Stimulated activated CD4-positive, alpha-beta T cell treated with anti-CD3 and anti-CD28 coated beads, Interleukin-2, amount 100 ng/mL, for 48 hours (primary cell): ENCODE measurements at regions not wholly inside any gene's neighbourhood (a gene's known extent, or its start where the extent isn't known, plus 50 kb on each side); places are given as distances from the start of the nearest gene placed in this dataset.

Experiments
- DNase-seq, 2 donors: peaks; one replicate each; pipeline ENCODE4 v3.0.0-alpha.2; 2020

DNA sequence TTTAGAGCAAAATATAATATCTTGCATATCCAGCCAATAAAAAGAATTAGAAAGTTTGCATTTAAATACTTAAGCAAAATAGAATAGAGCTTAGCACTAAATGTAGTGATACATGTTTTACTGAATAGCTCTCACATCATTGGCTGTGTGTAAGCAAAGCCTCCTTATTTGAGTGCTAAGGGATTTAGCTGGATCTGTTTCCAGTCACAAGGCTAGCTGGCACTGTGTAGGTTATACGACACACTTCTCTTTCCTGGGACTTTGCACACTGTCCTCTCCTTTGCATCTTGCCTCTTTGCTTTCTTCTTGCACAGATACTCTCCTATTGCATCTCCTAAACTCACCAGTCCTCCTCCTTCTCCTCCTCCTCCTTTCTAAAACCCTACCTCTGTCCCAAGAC, 423.8 kb downstream of the KLF5 start:
- DNase-seq, result no peak

DNA sequence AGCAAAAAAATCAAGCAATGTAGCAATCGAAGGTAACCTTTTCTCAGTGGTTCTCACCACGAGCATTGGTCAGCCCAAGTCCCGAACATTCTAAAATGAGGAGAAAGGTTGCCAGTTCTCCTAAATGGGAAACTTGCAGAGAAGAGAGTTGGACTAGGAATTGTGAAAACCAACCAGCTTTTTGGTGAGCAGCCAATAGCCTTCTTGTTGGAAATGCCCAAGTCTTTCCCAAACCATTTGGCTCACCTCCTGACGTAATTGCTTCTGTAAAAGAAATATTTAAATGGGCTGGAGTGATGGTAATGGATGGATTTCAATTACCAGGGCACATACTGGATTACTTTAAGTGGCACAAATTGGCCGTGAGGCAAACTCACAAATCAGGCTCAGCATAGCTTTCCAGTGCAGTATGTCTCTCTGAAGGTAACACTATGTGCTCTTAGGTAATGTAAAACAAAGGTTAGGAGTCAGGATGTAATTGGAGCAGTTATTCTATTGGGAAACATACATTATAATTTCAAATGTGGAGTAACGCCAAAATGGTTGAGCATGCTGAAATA, 423.2 kb downstream of the KLF5 start:
- no peak for DNase-seq

DNA sequence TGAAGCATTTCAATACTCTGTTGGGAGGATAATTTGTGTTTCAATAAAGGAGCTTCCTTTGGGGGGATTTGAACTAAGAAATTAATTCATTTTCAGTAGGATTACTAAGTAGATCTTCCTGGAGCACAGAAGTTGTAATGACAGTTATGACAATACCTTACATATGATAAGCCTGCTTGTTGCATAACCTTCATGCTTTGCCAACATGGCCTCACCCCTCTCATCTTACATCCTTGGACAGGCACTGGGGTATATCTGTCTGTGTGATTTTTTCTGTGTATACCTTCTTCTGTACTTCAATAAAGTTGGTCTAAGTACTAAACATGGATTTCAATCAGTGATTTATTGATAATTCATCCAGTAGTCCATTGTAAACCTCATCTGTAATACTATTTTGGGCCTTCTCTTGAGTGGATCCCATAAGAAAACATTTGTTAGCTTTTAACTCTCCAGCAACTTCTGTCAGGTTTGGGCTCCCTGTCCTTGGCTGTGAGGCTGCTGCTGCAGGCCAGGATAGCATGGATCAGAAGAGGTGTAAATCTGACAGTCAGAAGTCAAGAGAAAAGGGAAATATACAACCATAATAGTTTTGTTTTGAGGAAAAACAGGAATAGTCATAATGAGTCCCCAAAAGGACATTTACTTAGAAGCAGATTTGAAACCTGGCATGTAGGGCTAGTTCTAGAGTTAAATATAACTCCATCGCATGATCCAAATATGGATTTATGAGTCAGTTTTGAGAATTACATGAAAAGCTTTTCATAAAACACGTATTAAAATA, 422.2 kb downstream of the KLF5 start:
- DNase-seq, result no peak

DNA sequence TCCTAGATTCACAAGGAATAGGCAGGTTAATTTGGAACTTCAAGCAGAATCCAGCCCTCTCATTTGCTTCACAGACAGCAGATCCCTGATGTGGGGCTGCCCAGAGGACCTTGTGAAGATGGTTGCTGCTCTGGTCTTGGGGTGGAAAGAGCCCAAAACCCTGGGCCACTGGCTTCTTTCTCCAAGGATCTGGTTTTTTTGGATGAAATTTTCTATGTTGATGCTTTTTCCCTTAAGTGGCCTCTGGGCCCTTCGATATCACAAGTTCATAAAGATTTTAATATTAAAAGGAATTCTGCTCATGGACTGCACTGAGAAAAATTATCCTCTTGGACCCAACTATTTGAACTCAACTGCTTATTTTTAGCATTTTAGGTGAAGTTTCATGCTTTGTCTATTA, 421.1 kb downstream of the KLF5 start:
- no peak for DNase-seq

DNA sequence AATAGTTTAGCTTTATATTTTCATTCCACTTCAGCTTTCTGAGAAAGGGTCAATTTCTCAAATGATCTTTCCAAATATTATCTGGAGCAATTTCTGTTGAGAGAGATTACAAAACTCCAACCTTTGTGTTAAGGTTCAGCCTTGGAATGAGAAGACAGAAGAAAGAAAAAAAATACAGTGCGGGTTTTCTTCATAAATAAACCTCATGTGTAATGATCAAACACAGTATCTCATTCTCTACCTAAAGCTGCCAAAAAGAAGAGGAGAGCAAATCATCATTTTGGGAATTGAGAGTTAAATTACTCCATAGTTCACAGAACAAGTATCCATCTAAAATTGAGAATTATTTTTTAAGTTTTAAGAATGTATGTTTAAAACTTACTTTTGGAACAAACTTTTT, 420.5 kb downstream of the KLF5 start:
- DNase-seq, result no peak

DNA sequence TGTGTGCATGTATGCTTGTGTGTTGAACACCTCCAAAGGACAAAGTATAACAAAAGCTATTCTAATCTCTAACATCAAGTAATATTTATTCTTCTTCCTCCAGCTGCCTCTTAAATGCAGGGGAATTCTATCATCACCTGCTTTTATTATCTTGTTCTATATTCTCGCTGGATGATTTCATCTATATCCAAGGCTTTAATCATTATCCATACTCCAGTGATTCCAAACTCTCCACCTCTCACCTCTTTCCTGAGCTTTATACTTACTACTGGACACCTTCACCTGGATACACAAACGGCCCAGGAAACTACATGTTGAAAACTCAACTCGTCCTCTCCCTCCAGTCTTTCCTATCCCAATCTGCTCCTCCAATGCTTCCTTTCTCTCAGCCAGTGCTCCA, 418.6 kb downstream of the KLF5 start:
- no peak for DNase-seq

DNA sequence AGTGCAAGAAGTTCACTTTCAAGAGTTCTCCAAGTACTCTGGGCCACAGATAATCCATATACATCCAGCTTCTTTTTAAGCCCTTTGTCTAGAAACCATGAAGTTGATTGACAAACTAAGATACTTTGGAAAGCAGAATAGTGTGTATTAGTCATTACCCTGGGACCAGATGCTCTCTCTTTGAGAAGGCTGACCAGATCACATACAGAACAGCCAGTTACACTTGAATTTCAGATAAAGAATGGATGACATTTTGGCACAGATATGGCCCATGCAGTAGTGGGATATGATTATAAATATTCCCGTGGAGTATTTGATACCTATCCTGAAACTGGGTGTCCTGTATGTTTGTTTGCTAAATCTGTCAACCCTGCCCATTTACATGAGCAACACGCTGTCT, 414.2 kb downstream of the KLF5 start:
- no peak for DNase-seq

DNA sequence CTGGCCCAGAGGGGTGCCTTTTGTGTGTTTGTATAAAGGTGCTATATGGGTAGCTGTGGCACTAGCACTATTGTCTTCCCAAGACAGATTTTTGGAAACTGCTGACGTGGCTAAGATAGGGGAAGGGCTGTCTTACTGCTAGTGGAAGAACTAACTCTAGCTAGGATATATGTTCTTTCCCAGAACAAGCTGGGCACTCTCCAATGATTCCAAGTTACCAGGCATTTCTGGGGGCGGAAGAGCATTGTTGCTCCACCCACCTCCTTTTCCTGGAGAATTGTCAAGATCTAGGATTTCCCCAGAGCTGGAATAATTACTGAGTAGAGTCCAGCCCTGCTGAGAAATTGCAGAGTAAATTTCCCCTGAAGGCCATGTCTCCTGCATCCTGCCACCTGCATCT, 408.3 kb downstream of the KLF5 start:
- DNase-seq, result no peak

DNA sequence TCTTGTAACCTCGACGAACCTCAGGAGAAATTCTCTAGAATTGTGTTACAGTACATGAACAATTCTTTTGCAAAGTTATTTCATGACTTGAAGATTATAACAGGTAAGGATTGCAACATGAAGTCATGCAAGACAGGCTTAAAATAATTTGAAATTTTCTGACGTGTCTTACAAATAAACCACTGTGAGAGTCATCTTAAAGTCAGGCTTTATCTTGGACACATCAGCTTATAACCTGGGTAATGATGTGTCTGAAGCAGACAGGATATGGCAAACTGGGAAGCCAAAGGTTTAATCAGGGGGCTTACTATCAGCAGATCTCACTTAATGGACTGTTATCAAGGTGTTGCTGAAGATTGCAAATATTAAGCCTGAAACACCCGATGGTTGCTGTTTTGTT, 407.8 kb downstream of the KLF5 start:
- no peak for DNase-seq

DNA sequence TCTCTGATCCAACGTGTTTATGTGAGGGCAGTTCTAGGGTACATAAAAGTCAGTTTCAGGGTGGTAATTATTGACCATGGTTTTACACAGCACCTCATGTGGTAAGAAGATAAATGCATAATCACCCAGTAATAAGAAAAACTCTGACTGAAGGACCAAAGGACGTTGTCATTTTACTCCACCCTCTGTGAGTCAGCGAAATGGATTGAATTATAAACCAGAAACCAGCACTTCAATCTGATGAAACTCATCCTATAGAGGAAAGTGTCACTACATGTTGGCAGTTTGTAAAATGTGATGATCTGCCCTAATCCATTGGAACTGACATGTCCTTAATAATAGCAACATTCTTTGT, 406.8 kb downstream of the KLF5 start:
- DNase-seq, result no peak

DNA sequence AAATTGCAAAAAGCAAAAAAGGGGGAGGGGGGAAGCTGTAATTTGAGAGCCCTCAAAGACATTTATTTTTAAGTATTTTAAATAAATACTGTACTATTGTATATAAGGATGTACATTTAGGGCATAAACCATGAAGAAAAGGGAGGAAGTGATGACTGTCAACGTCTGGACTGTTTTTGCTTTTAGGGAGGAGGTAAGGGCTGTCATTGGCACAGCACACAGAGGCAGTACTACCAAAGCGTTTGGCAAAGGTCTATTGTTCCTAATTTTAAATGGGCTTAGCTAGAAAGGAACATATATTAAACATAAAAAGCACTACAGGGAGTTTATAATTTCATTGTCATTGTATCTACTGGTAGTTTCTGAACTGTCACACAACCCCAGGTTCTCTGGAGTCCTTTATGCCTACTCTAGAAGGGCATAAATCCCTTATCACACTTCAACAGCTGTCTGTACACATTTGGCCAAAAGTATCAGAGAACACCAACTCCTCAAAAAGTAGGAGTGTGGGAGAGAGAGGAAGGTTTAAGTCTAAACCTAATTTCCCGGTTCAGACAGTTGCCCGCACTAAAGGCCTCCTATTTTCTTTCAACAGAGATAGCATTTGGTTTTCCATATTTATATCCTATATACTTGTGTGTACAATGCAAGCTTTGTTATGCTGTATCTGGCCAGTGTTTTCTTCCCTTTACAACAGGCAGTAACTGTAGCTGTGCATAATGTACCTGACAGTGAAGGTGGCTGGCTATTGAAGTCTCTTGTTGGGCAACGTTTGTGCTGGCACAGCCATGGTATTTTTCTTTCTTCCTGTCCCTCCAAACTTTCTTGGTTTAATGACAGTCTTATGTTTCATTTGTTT, 406.2 kb downstream of the KLF5 start:
- DNase-seq, result no peak

DNA sequence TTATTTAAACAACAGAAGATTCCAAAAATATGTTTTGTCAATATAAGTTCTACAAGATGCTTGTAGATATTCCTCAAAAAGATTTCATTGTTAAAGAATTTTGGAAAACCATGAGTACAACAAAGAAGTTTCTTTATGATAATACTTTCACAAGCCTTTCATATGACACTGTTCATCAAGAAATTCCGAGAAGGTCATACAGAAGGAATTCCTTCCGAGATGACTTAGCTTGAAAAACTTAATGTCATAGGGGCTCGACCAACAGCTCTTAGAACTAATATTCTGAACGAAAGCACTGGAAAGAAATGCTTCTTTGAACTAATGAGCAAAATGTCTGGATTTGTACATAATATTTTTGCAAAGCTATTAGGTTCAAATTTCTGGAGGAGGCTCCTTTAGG, 403.4 kb downstream of the KLF5 start:
- DNase-seq, result no peak

DNA sequence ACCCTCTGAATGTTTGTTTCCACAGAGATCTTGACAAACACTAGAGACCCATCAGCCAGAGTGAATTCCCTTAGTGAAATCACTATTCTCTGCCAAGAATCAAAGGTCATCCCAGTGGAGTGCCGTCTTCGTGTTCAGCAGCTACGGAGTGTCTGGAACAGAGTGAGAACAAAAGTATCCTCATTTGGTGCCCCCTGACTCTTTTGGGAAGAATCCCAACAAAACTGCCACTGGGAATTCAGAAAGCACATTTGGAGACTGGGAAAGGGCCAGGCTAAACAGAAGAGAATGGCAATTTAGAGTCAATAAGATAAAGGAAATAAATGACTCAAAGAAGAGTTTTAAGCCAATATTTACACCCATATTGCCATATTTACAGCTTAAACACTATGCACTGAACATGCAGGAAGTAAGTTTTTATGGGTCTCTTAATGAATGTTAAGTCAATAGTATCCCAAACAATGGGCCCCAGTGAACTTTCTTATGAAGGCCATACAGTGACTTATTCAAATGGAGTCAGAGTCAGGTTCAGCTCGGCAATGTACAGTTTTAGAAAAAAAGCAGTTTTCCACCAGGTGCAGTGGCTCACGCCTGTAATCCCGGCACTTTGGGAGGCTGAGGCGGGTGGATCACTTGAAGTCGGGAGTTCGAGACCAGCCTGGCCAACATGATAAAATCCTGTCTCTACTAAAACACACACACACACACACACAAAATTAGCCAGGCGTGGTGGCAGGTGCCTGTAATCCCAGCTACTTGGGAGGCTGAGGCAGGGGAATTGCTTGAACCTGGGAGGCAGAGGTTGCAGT, 392.6 kb downstream of the KLF5 start:
- no peak for DNase-seq

DNA sequence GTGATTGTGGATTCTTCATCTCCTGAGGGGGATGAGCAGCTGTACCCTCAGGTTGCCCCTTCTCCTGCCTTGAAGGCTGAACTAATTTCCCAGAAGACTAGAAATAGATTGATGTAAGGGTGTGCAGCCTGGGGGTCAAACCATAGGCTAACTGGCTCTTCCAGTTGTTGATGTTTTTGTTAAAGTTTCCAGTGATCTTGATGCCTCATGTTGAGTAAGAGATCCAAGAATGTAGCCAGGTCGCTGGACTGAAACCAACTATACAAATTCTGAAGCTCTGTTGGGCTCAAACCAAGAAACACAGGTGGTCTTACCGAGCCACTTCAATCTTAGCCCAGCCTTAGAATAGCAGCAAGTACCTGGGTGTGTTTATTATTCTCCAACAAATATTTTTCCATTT, 391.8 kb downstream of the KLF5 start:
- DNase-seq, result no peak

DNA sequence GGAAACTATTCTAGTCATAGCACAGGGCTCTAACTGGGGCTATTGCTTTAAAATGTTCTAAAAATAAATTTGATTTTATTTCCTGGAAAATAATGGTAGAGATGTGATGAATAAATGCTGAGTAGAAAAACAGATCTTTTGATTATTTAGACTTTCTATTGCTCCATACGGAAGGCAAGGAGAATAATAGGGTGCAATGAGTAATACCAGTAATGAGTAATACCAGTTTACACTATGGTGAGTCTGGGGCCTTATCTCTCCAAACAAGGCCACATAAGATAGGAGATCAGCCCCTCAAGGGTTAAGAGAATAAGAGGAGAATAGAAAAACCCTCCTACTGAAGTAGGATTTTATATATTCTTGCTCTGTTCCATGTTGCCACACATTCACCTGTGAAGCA, 390.4 kb downstream of the KLF5 start:
- DNase-seq, result no peak

DNA sequence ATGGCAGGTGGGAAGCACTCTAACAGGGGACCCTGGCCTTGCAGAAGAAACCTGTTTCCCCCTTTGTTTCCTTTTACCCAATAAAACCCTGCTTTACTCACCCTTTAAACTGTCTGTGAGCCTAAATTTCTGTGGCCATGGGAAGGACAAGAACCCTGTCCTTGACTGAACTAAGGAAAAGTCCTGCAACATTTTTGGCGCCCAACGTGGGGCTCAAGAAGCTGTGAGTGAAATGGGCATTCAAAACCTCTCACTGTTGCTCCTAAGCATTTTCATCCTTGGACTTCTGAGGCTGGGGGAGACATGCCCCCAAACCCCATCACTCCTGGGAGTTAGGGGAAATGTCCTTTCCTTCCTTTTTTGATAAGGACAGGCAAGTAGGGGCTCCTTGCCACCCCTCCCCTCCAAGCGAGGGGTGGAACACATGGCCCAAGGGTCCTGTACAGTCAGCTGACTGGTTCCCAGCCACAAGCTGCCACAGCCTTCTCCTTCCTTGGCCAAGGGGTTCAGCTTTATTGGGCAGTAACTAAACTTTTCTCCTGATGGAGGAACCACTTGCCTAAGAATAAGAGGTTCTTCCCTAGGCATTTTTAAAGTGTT, 381.6 kb downstream of the KLF5 start:
- no peak for DNase-seq

DNA sequence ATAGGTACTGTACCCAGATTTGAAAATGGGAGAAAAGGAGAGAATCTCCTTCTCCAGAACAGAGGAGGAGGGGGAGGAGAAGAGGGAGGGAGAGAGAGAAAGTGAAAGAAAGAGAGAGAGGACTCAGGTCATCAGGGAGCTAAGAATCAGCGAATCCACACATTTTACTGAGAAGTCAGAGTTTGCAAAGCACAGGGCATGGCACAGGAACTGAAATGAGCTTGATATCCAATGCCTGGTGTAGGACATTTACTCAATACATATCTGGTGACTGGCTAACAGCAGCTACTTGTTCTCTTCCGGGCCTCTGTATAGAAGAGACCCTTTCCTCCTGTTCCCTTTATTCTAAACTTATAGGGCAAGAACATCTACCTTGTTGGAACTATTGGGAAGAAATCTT, 375.1 kb downstream of the KLF5 start:
- DNase-seq, result no peak

DNA sequence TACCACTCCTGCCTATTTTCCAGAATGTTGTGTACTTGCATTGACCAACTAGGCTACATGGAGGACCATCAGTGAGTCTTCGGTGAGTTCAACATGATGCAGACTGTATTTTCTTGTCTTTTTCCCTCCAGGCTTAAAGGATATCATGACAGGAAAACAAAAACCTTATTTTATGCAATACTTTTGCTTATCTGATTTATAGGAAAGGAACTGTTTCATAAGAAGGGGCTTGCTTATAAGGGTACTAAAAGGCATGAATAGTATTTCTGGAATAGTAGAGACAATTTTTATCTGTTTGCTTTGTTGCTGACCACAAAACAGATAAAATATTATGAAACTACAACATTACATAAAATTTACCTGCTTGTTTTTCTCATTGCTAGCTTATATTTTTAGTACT, 374.7 kb downstream of the KLF5 start:
- DNase-seq, result no peak

DNA sequence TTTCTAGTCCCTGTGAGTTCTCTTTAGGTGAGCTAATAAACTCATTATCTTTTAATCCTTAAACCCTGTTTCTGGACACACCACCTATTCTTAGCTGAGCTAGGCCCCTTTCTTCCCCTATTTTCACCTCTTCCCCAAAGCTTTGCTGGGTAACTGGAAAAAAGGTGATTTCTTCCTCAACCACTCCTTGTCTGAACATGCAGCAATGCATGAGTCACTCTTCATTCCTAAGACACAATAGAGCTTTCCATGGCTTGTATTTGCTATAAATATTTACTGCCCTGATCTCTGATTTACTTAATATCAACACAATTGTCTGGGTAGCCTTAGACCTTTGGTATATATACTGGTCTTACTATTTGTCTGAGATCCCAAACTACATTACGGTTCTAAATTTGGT, 370.9 kb downstream of the KLF5 start:
- no peak for DNase-seq

DNA sequence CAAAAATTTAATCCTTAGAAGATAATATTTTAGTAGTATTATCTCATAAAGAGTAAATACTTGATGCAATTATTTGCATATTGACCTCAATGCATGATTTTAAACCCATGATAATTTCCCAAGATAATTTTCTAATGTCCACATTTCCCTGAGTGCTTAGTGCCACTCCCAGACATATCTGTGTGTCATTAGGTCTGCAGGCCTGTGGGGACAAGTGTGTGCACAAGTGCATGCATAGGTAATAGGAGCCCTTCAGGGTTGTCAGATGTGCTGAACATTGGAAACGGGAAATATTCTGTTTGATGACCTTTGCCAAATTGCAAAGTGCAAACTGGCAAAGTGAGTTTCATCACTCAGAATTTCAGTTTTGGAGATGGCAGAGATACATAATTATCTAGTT, 369.9 kb downstream of the KLF5 start:
- no peak for DNase-seq

DNA sequence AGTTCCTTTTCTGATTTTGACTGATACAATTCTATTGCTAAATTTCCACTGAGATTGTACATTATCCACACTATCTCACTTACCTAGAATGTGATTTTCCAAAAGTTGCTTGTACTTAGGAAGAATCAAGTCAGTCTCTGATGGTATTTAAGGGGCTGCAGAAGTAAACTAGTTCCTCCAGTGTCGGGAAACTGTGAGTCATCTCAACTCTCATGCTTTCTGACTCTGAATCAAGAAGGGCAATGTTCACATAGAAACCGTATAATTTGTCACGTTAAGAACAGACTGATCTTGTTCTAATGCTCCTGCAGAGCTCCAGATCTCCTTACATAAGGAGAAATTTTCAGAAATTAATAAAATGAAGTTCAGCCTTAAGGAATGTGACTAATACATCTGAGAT, 369.3 kb downstream of the KLF5 start:
- DNase-seq, result no peak

DNA sequence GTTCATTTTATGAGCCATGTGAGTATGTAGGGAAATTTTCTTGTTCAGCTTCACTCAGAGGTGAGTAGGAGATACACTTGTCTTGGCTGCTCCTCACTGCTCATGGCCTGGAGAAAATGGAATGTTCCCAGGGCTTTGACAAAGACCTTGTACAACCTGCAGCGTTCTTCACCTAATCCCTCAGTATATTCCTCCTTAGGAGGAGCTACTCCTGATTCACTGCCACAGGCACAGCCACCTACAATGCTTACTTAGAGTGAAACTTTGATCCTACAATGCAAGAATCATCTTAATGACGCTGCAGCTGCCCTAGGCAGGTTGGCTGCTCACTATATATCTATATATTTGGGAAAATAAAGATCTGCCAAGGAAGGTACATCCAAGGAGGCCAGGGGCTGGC, 364.2 kb downstream of the KLF5 start:
- no peak for DNase-seq

DNA sequence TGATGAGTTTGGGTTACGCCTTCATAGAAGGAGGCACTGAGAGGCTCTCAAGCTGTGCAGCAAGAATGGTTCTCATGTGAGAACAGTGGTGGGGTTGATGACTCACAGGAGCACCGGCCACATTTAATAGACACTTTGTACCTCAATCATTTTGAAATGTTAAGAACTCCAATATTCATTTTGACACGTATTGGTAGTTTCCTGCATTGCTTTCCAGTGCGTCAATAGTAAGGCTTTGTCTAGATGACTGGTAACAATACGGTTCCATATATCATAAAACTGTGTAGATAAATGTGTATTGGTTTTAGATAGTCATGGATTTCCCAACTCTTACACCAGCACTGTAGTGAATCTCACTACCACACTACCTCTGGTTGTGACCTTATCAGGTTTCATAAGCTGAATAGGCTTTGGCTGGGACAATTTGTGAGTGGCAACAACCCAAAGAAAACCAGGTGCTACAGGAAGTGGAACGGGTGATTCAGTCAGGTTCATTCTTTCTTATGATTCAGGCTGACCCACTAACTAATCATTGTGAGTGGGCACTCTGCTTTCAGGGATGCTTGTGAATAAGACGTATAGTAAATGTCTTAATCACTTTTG, 362.6 kb downstream of the KLF5 start:
- DNase-seq, result peak; percentile 7 to 15
